ENCODE measurements at regions not wholly inside any gene's neighbourhood (a gene's known extent, or its start where the extent isn't known, plus 50 kb on each side); places are given as distances from the start of the nearest gene placed in this dataset.

- no peak for TF ChIP-seq CTCF (conservative IDR thresholded peaks at IDR 0.05; ENCODE audit: low read depth, low read length)
- peak; percentile 55 for DNase-seq (ENCODE audit: low read depth)
- no peak overlapping the region for H3K4me3 ChIP-seq (ENCODE audit: low read depth, low read length)
Measured at GRCh38 chr5:40291338-40291737, 388.4 kb upstream of the PTGER4 start.

GRCh38 chr5:40288800-40289485 lies 390.8 kb upstream of the PTGER4 start:
- DNase-seq (ENCODE audit: low read depth): no peak
- TF ChIP-seq CTCF (conservative IDR thresholded peaks at IDR 0.05; ENCODE audit: low read depth, low read length): peak; percentile 24
- no peak overlapping the region for H3K4me3 ChIP-seq (ENCODE audit: low read depth, low read length)

- TF ChIP-seq CTCF (conservative IDR thresholded peaks at IDR 0.05; ENCODE audit: low read depth, low read length): no peak
- H3K4me3 ChIP-seq (ENCODE audit: low read depth, low read length): no peak overlapping the region
- no peak for DNase-seq (ENCODE audit: low read depth)
Measured at GRCh38 chr5:40284863-40285262, 394.9 kb upstream of the PTGER4 start.

- no peak for DNase-seq (ENCODE audit: low read depth)
- no peak overlapping the region for H3K4me3 ChIP-seq (ENCODE audit: low read depth, low read length)
- no peak for TF ChIP-seq CTCF (conservative IDR thresholded peaks at IDR 0.05; ENCODE audit: low read depth, low read length)
Measured at GRCh38 chr5:40278881-40279280, 400.8 kb upstream of the PTGER4 start.

GRCh38 chr5:40277161-40277906 lies 402.4 kb upstream of the PTGER4 start:
- H3K4me3 ChIP-seq (ENCODE audit: low read depth, low read length): no peak overlapping the region
- no peak for TF ChIP-seq CTCF (conservative IDR thresholded peaks at IDR 0.05; ENCODE audit: low read depth, low read length)
- DNase-seq (ENCODE audit: low read depth): no peak

- no peak overlapping the region for H3K4me3 ChIP-seq (ENCODE audit: low read depth, low read length)
- DNase-seq (ENCODE audit: low read depth): no peak
- no peak for TF ChIP-seq CTCF (conservative IDR thresholded peaks at IDR 0.05; ENCODE audit: low read depth, low read length)
Measured at GRCh38 chr5:40276426-40277102, 403.2 kb upstream of the PTGER4 start.

Measured in choroid plexus epithelial cell (primary cell).